A549 (cell line): ENCODE measurements at regions not wholly inside any gene's neighbourhood (a gene's known extent, or its start where the extent isn't known, plus 50 kb on each side); places are given as distances from the start of the nearest gene placed in this dataset.
A peak's percentile ranks its signal among the peaks of the same experiment; 100 is the strongest.

Source experiments
- ATAC-seq, 2 experiments: fragments of 200-7000 bp in 1 of 2; fragments of >200 bp in 1 of 2; cut with Nextera tagmentation in 1 of 2; cut with Tn5 transposase in 1 of 2; 3 replicates each; pipeline versions ENCODE4 v1.8.0 to v1.9.1; 2018 to 2020; ENCODE audit warnings: mild to moderate bottlenecking in 1 of 2, moderate library complexity in 1 of 2
- CTCF ChIA-PET: fragments of 300-600 bp; sonication (Branson Sonifier 250); formaldehyde crosslinking; extraction: SDS; loops from one replicate; lab custom pipeline; 2021; ENCODE audit warnings: antibody characterized with exemption, inconsistent platforms; lab: Yijun Ruan, JAX
- POLR2A ChIA-PET: fragments of 350-600 bp; formaldehyde crosslinking; extraction: SDS; loops from one replicate; lab custom pipeline; 2021; ENCODE audit warnings: antibody characterized with exemption, inconsistent platforms; lab: Yijun Ruan, JAX
- DNase-seq, 2 experiments: peaks; one replicate each; pipeline versions ENCODE4 v3.0.0 to v3.0.0-alpha.2; 2011 to 2016; ENCODE audit warnings: low read depth in 1 of 2, low spot score in 1 of 2
- FAIRE-seq: peaks from 2 replicates; lab custom pipeline; 2011; peaks lifted over from hg19 to GRCh38; lab: Jason Lieb, UNC
- H3K27ac ChIP-seq, 2 experiments: fragments of >200 bp; sonication (Bioruptor Twin); formaldehyde crosslinking; 3 replicates each; pipeline ENCODE4 v1.5.1; 2016 to 2017
- H3K4me1 ChIP-seq: fragments of >200 bp; sonication (Bioruptor Twin); formaldehyde crosslinking; 3 replicates; pipeline ENCODE4 v1.6.1; 2016
- H3K4me2 ChIP-seq: fragments of >200 bp; sonication (Bioruptor Twin); formaldehyde crosslinking; 3 replicates; pipeline ENCODE4 v1.6.1; 2016
- H3K4me3 ChIP-seq: fragments of >200 bp; sonication (Bioruptor Twin); formaldehyde crosslinking; 3 replicates; pipeline ENCODE4 v1.5.1; 2016
- H3K9me3 ChIP-seq: fragments of >200 bp; sonication (Bioruptor Twin); formaldehyde crosslinking; 3 replicates; pipeline ENCODE4 v1.6.1; 2016
- ATOH8 ChIP-seq: fragments of 250-450 bp; sonication (Bioruptor Pico); IDR thresholded peaks from 2 replicates; pipeline ENCODE4 v1.5.0; 2020; ENCODE audit warnings: low read depth, mild to moderate bottlenecking, moderate library complexity
- BHLHE40 ChIP-seq: IDR thresholded peaks from 2 replicates; pipeline ENCODE4 v1.6.1; 2012; ENCODE audit warnings: low read depth, low read length, inconsistent platforms
- CHD2 ChIP-seq: fragments of 150-350 bp; IDR thresholded peaks from 2 replicates; pipeline ENCODE4 v1.6.1; 2014; ENCODE audit warnings: low read length; ENCODE audit not compliant: partially characterized antibody
- CHD4 ChIP-seq: fragments of 200-600 bp; sonication (generic); IDR thresholded peaks from 2 replicates; pipeline ENCODE4 v1.6.1; 2016; ENCODE audit warnings: antibody characterized with exemption, mild to moderate bottlenecking, borderline replicate concordance
- EHMT2 ChIP-seq: fragments of 200-600 bp; sonication (generic); IDR thresholded peaks from 2 replicates; pipeline ENCODE4 v1.6.1; 2016; ENCODE audit warnings: antibody characterized with exemption, low read depth, mild to moderate bottlenecking, moderate library complexity
- EP300 ChIP-seq, 2 experiments: fragments of >200 bp; sonication (Bioruptor Twin); formaldehyde crosslinking; IDR thresholded peaks; 2 replicates in 1 of 2; 3 replicates in 1 of 2; pipeline ENCODE4 v1.6.1; 2016 to 2017
- FOSB ChIP-seq: fragments of 250-450 bp; sonication (Bioruptor Pico); IDR thresholded peaks from 2 replicates; pipeline ENCODE4 v1.5.0; 2020; ENCODE audit warnings: mild to moderate bottlenecking, moderate library complexity
- FOSL2 ChIP-seq, 2 experiments: fragments of 450-650 bp in 1 of 2; fragments of >200 bp in 1 of 2; sonication (Bioruptor Twin) in 1 of 2; formaldehyde crosslinking; IDR thresholded peaks; 2 replicates each; pipeline versions ENCODE4 v1.5.0 to v1.6.1; 2016 to 2020; ENCODE audit warnings: mild to moderate bottlenecking in 1 of 2, moderate library complexity in 1 of 2
- FOXS1 ChIP-seq: fragments of 250-450 bp; sonication (Bioruptor Pico); IDR thresholded peaks from 2 replicates; pipeline ENCODE4 v1.5.0; 2020; ENCODE audit warnings: mild to moderate bottlenecking, moderate library complexity
- HES2 ChIP-seq: fragments of >200 bp; sonication (Bioruptor Twin); formaldehyde crosslinking; IDR thresholded peaks from 2 replicates; pipeline ENCODE4 v1.6.1; 2016
- HEYL ChIP-seq: fragments of 250-450 bp; sonication (Bioruptor Pico); IDR thresholded peaks from 2 replicates; pipeline ENCODE4 v1.8.0; 2021; ENCODE audit warnings: mild to moderate bottlenecking, moderate library complexity
- HOXB13 ChIP-seq: fragments of 250-450 bp; sonication (Bioruptor Pico); IDR thresholded peaks from 2 replicates; pipeline ENCODE4 v1.5.0; 2020; ENCODE audit warnings: low read depth, mild to moderate bottlenecking, moderate library complexity
- JUN ChIP-seq, 2 experiments: fragments of >200 bp; sonication (Bioruptor Twin); formaldehyde crosslinking; IDR thresholded peaks; 2 replicates in 1 of 2; 3 replicates in 1 of 2; pipeline ENCODE4 v1.6.1; 2016 to 2017
- KDM5A ChIP-seq: fragments of 200-600 bp; sonication (generic); IDR thresholded peaks from 2 replicates; pipeline ENCODE4 v1.6.1; 2016; ENCODE audit warnings: antibody characterized with exemption, mild to moderate bottlenecking
- MAFK ChIP-seq: fragments of 450-650 bp; IDR thresholded peaks from 2 replicates; pipeline ENCODE4 v1.6.1; 2014; ENCODE audit not compliant: partially characterized antibody
- MAZ ChIP-seq: fragments of 150-350 bp; IDR thresholded peaks from 2 replicates; pipeline ENCODE4 v1.6.1; 2014; ENCODE audit warnings: antibody characterized with exemption, low read depth, low read length, borderline replicate concordance
- PHF8 ChIP-seq: fragments of 200-600 bp; sonication (generic); IDR thresholded peaks from 2 replicates; pipeline ENCODE4 v1.6.1; 2016; ENCODE audit warnings: low read depth, mild to moderate bottlenecking, antibody characterized with exemption, moderate library complexity, borderline replicate concordance
- RAD21 ChIP-seq, 2 experiments: fragments of >200 bp in 1 of 2; sonication (Bioruptor Twin) in 1 of 2; formaldehyde crosslinking in 1 of 2; IDR thresholded peaks in 1 of 2; conservative IDR thresholded peaks in 1 of 2; 2 replicates in 1 of 2; 3 replicates in 1 of 2; pipeline ENCODE4 v1.6.1; 2012 to 2018; ENCODE audit warnings: inconsistent platforms in 1 of 2
- RARB ChIP-seq: fragments of 250-450 bp; sonication (Bioruptor Pico); IDR thresholded peaks from 2 replicates; pipeline ENCODE4 v1.8.0; 2021; ENCODE audit warnings: mild to moderate bottlenecking, moderate library complexity
- RFX5 ChIP-seq: fragments of 450-650 bp; IDR thresholded peaks from 2 replicates; pipeline ENCODE4 v1.7.1; 2014; ENCODE audit warnings: antibody characterized with exemption, mild to moderate bottlenecking, moderate library complexity
- RNF2 ChIP-seq: fragments of 200-600 bp; sonication (generic); IDR thresholded peaks from 2 replicates; pipeline ENCODE4 v1.6.1; 2016; ENCODE audit warnings: low read depth, mild to moderate bottlenecking, antibody characterized with exemption, moderate library complexity, borderline replicate concordance
- SMC3 ChIP-seq: fragments of >200 bp; sonication (Bioruptor Twin); formaldehyde crosslinking; IDR thresholded peaks from 3 replicates; pipeline ENCODE4 v1.6.1; 2018; ENCODE audit warnings: inconsistent platforms
- USF2 ChIP-seq: fragments of 450-650 bp; IDR thresholded peaks from 2 replicates; pipeline ENCODE4 v1.6.1; 2014; ENCODE audit warnings: antibody characterized with exemption
- ZFP36 ChIP-seq: fragments of 450-650 bp; IDR thresholded peaks from 2 replicates; pipeline ENCODE4 v1.6.1; 2014; ENCODE audit warnings: borderline replicate concordance; ENCODE audit not compliant: partially characterized antibody
- WGBS: methylation state at CpG from one replicate; pipeline ENCODE4 v1.1.6; 2017; ENCODE audit errors: missing lambda C conversion rate; 5-methylcytosine and 5-hydroxymethylcytosine counted together
- TF ChIP-seq, protein P1 (sequence below): fragments of 250-450 bp; sonication (Bioruptor Pico); IDR thresholded peaks from 2 replicates; pipeline ENCODE4 v1.5.0; 2021; ENCODE audit warnings: mild to moderate bottlenecking, moderate library complexity, borderline replicate concordance
- TF ChIP-seq, protein P2 (sequence below): fragments of 150-350 bp; IDR thresholded peaks from 2 replicates; pipeline ENCODE4 v1.6.1; 2014; ENCODE audit warnings: low read depth, mild to moderate bottlenecking, low read length

GRCh38 chr7:409339-410281 is 110.0 kb downstream of the PDGFA start:
- TF ChIP-seq KDM5A: no peak
- no peak for TF ChIP-seq RAD21 (conservative IDR thresholded peaks at IDR 0.05 in 1 of 2, IDR thresholded peaks at IDR 0.05 in 1 of 2)
- TF ChIP-seq, protein P1, sequence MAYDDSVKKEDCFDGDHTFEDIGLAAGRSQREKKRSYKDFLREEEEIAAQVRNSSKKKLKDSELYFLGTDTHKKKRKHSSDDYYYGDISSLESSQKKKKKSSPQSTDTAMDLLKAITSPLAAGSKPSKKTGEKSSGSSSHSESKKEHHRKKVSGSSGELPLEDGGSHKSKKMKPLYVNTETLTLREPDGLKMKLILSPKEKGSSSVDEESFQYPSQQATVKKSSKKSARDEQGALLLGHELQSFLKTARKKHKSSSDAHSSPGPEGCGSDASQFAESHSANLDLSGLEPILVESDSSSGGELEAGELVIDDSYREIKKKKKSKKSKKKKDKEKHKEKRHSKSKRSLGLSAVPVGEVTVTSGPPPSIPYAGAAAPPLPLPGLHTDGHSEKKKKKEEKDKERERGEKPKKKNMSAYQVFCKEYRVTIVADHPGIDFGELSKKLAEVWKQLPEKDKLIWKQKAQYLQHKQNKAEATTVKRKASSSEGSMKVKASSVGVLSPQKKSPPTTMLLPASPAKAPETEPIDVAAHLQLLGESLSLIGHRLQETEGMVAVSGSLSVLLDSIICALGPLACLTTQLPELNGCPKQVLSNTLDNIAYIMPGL (CRISPR knock-in tag): no peak
- TF ChIP-seq ZFP36: no peak
- TF ChIP-seq MAZ: no peak
- no peak for TF ChIP-seq SMC3
- no peak for TF ChIP-seq JUN (IDR thresholded peaks at IDR 0.05)
- no peak for TF ChIP-seq FOXS1 (CRISPR knock-in tag)
- no peak for TF ChIP-seq RFX5
- no peak for TF ChIP-seq EHMT2
- TF ChIP-seq CHD2: no peak
- no peak for TF ChIP-seq FOSB (CRISPR knock-in tag)
- TF ChIP-seq FOSL2 (IDR thresholded peaks at IDR 0.05): no peak
- no peak for TF ChIP-seq FOSL2 (CRISPR knock-in tag; IDR thresholded peaks at IDR 0.05)
- TF ChIP-seq BHLHE40: no peak
- TF ChIP-seq RARB: no peak
- TF ChIP-seq EP300 (IDR thresholded peaks at IDR 0.05): no peak
- no peak for TF ChIP-seq USF2
- TF ChIP-seq ATOH8 (CRISPR knock-in tag): no peak
- no peak overlapping the region for H3K27ac ChIP-seq
- FAIRE-seq (no peak), DNase-seq (no peak), ATAC-seq (peak in 1 of 2 experiments; percentile 15; a peak in 4 of 6 replicates)
- no peak overlapping the region for H3K4me3 ChIP-seq
- H3K4me2 ChIP-seq: no peak overlapping the region
- ChIA-PET CTCF (no interaction called here), POLR2A (no interaction called here)
- 39% methylated on average over 21 of the region's 34 CpGs for WGBS
- H3K9me3 ChIP-seq: no peaks in the 10 kb centered on the region
- H3K4me1 ChIP-seq: no peaks in the 10 kb centered on the region

DNA sequence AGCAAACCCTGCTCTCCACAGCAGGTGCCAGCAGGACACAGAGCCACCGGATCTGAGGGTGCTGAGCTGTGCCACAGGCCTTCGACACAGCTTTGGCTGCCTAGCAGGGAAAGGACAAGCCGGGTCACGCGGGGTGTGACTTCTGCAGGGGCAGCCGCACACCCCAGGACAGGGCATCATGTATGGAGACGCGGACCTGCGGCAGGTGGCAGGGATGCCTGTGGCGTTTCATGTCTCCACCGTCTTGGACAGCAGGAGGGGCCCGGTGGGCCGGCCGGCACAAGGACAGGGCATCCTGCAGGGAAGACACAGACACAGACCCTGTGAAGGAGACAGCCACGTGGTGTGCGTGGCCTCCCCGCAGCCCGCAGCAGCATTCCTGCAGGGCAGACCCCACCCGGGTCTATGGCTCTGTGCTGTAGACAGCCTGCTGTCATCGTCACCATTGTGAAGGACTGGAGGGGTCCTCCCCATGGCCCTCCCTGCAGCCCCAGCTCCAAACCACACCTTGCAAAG is 109.2 kb downstream of the PDGFA start:
- Histone ChIP-seq H3K4me3 (no peak overlapping the region), H3K4me2 (no peak overlapping the region), H3K9me3 (no peaks in the 10 kb centered on the region), H3K27ac (no peak overlapping the region), H3K4me1 (no peaks in the 10 kb centered on the region)
- CTCF ChIA-PET: no interaction called here
- DNase-seq: no peak
- POLR2A ChIA-PET: no interaction called here
- no peak for FAIRE-seq
- ATAC-seq: peak; percentile 20 to 25; a peak in 4 of 6 replicates
- WGBS: 68% methylated on average over 14 of the region's 20 CpGs
- TF ChIP-seq, protein P1 (CRISPR knock-in tag): no peak
- TF ChIP-seq, protein P2, sequence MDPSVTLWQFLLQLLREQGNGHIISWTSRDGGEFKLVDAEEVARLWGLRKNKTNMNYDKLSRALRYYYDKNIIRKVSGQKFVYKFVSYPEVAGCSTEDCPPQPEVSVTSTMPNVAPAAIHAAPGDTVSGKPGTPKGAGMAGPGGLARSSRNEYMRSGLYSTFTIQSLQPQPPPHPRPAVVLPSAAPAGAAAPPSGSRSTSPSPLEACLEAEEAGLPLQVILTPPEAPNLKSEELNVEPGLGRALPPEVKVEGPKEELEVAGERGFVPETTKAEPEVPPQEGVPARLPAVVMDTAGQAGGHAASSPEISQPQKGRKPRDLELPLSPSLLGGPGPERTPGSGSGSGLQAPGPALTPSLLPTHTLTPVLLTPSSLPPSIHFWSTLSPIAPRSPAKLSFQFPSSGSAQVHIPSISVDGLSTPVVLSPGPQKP: no peak
- TF ChIP-seq USF2 (no peak), HEYL (CRISPR knock-in tag) (no peak), HES2 (no peak), PHF8 (no peak), HOXB13 (CRISPR knock-in tag) (no peak), CHD4 (no peak), RNF2 (no peak), MAFK (no peak)
